HL-60 (cell line): ENCODE measurements at regions not wholly inside any gene's neighbourhood (a gene's known extent, or its start where the extent isn't known, plus 50 kb on each side); places are given as distances from the start of the nearest gene placed in this dataset.

Source experiments
- GABPA ChIP-seq: IDR thresholded peaks from 2 replicates; pipeline ENCODE4 v1.6.1; 2012; ENCODE audit warnings: low read depth
- POLR2AphosphoS5 ChIP-seq: IDR thresholded peaks from 2 replicates; pipeline ENCODE4 v1.6.1; 2012; ENCODE audit warnings: low read depth
- TF ChIP-seq, protein P1 (sequence below): IDR thresholded peaks from one replicate; pipeline ENCODE4 v1.5.1; 2011; ENCODE audit warnings: low read length, control low read depth, inconsistent platforms; ENCODE audit not compliant: insufficient read depth

DNA sequence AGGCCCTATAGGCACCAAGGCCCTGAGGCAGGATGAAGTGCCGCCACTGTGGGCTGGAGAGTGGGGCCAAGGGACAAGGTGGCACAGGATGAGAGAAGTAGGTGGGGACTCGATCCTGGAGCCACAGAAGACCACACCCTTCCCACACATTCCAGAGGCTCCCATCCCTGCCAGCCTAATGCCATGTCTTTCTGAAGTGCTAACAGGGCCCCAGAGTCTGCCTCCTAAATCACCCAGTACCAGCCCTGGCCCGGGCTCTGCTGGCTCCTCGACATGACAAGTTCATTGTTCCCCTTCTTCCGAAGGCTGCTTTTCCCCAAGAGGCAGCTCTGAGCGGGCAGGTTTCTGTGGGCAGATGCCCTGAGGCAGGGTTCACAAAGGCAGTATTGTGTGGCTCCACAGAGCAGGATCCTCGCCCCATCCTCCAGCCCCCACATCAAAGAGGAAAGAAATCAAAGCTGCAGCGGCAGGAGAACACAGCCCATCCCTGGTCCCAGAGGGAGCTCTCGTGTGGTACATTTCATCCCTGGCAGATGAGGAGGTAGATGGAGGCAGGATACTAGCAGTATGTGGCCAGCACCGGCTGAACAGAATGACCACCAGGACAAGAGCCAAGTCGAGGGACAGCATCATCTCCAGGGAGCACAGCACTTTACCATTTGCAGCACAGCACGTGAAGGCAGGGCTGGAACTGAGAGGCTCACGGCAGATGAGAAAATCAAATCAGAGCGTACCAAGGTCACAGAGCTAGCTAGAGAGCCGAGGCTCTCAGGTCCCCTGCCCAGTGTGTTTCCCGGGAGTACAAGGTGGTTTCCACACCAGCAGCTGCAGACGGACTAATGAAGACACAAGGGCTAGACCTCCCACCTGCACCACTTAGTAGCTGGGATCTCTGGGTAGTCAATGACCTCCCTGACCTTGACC, 64.8 kb downstream of the SYF2 start:
- TF ChIP-seq, protein P1, sequence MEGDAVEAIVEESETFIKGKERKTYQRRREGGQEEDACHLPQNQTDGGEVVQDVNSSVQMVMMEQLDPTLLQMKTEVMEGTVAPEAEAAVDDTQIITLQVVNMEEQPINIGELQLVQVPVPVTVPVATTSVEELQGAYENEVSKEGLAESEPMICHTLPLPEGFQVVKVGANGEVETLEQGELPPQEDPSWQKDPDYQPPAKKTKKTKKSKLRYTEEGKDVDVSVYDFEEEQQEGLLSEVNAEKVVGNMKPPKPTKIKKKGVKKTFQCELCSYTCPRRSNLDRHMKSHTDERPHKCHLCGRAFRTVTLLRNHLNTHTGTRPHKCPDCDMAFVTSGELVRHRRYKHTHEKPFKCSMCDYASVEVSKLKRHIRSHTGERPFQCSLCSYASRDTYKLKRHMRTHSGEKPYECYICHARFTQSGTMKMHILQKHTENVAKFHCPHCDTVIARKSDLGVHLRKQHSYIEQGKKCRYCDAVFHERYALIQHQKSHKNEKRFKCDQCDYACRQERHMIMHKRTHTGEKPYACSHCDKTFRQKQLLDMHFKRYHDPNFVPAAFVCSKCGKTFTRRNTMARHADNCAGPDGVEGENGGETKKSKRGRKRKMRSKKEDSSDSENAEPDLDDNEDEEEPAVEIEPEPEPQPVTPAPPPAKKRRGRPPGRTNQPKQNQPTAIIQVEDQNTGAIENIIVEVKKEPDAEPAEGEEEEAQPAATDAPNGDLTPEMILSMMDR: no peak
- TF ChIP-seq POLR2AphosphoS5 (no peak), GABPA (no peak)
